Progenitor cell of endocrine pancreas (in vitro differentiated cells): ENCODE measurements at regions not wholly inside any gene's neighbourhood (a gene's known extent, or its start where the extent isn't known, plus 50 kb on each side); places are given as distances from the start of the nearest gene placed in this dataset.

Source experiments
- DNase-seq: peaks from one replicate; pipeline ENCODE4 v3.0.0; 2021; ENCODE audit warnings: low spot score; ENCODE audit not compliant: unreplicated experiment
- H3K27ac Mint-ChIP-seq: 2 replicates; pipeline ENCODE4 v1.8.0; 2021; ENCODE audit warnings: mild to moderate bottlenecking, moderate library complexity, mixed read lengths
- H3K27me3 Mint-ChIP-seq: 2 replicates; pipeline ENCODE4 v1.8.0; 2021; ENCODE audit warnings: mixed read lengths
- H3K36me3 Mint-ChIP-seq: 2 replicates; pipeline ENCODE4 v1.8.0; 2022; ENCODE audit warnings: mixed read lengths; ENCODE audit not compliant: insufficient read depth
- H3K4me1 Mint-ChIP-seq: 2 replicates; pipeline ENCODE4 v1.8.0; 2021; ENCODE audit warnings: low read depth, mixed read lengths
- H3K4me3 Mint-ChIP-seq: 2 replicates; pipeline ENCODE4 v1.8.0; 2021; ENCODE audit warnings: low read depth, mild to moderate bottlenecking, moderate library complexity, mixed read lengths
- H3K9me3 Mint-ChIP-seq: 2 replicates; pipeline ENCODE4 v1.8.0; 2021; ENCODE audit warnings: low read depth, mixed read lengths
- CTCF ChIP-seq: fragments of 200-600 bp; sonication (generic); IDR thresholded peaks from one replicate; pipeline ENCODE4 v1.5.0; 2021; ENCODE audit warnings: antibody characterized with exemption, mild to moderate bottlenecking; ENCODE audit not compliant: unreplicated experiment

- H3K27ac Mint-ChIP-seq: no peak overlapping the region
- DNase-seq: no peak
- peaks cover 5% of the 10 kb centered on the region for H3K9me3 Mint-ChIP-seq
- no peak for TF ChIP-seq CTCF
- no peaks in the 10 kb centered on the region for H3K27me3 Mint-ChIP-seq
- no peaks in the 10 kb centered on the region for H3K4me1 Mint-ChIP-seq
- no peak overlapping the region for H3K4me3 Mint-ChIP-seq
- H3K36me3 Mint-ChIP-seq: no peaks in the 10 kb centered on the region
These were observed 441.0 kb downstream of the XYLT1 start for GRCh38 chr16:17029602-17030350.

GRCh38 chr16:17031484-17032268, 439.1 kb downstream of the XYLT1 start:
- H3K27ac Mint-ChIP-seq: no peak overlapping the region
- no peaks in the 10 kb centered on the region for H3K27me3 Mint-ChIP-seq
- H3K4me3 Mint-ChIP-seq: no peak overlapping the region
- TF ChIP-seq CTCF: no peak
- H3K9me3 Mint-ChIP-seq: peaks cover 5% of the 10 kb centered on the region
- no peaks in the 10 kb centered on the region for H3K4me1 Mint-ChIP-seq
- DNase-seq: no peak
- H3K36me3 Mint-ChIP-seq: no peaks in the 10 kb centered on the region

GRCh38 chr16:17032332-17032731, 438.4 kb downstream of the XYLT1 start:
- H3K9me3 Mint-ChIP-seq: peaks cover 5% of the 10 kb centered on the region
- no peak overlapping the region for H3K27ac Mint-ChIP-seq
- H3K4me1 Mint-ChIP-seq: no peaks in the 10 kb centered on the region
- no peak overlapping the region for H3K4me3 Mint-ChIP-seq
- DNase-seq: no peak
- H3K27me3 Mint-ChIP-seq: no peaks in the 10 kb centered on the region
- H3K36me3 Mint-ChIP-seq: no peaks in the 10 kb centered on the region
- no peak for TF ChIP-seq CTCF

GRCh38 chr16:17034477-17035252, 436.1 kb downstream of the XYLT1 start:
- Mint-ChIP-seq H3K4me1 (no peaks in the 10 kb centered on the region), H3K36me3 (no peaks in the 10 kb centered on the region), H3K27me3 (no peaks in the 10 kb centered on the region), H3K9me3 (peaks cover 5% of the 10 kb centered on the region), H3K27ac (no peak overlapping the region), H3K4me3 (no peak overlapping the region)
- TF ChIP-seq CTCF: no peak
- DNase-seq: no peak

- Mint-ChIP-seq H3K4me1 (no peaks in the 10 kb centered on the region), H3K27ac (no peak overlapping the region), H3K9me3 (no peaks in the 10 kb centered on the region), H3K27me3 (peaks cover 8% of the 10 kb centered on the region), H3K36me3 (no peaks in the 10 kb centered on the region), H3K4me3 (no peak overlapping the region)
- no peak for TF ChIP-seq CTCF
- no peak for DNase-seq
These were observed 433.3 kb downstream of the XYLT1 start for GRCh38 chr16:17037499-17037898.
